OCI-LY3 (cell line): ENCODE measurements at regions not wholly inside any gene's neighbourhood (a gene's known extent, or its start where the extent isn't known, plus 50 kb on each side); places are given as distances from the start of the nearest gene placed in this dataset.

Experiments
- EZH2phosphoT487 ChIP-seq: fragments of 200-600 bp; shearing (Covaris generic); IDR thresholded peaks from 2 replicates; pipeline ENCODE4 v1.6.1; 2018; ENCODE audit warnings: antibody characterized with exemption, mixed run types, low read depth
- TF ChIP-seq, protein P1 (sequence below): fragments of 200-600, 300-600 bp; sonication (generic); IDR thresholded peaks from 2 replicates; pipeline ENCODE4 v1.5.1; 2014; ENCODE audit warnings: antibody characterized with exemption, low read length, low read depth

DNA sequence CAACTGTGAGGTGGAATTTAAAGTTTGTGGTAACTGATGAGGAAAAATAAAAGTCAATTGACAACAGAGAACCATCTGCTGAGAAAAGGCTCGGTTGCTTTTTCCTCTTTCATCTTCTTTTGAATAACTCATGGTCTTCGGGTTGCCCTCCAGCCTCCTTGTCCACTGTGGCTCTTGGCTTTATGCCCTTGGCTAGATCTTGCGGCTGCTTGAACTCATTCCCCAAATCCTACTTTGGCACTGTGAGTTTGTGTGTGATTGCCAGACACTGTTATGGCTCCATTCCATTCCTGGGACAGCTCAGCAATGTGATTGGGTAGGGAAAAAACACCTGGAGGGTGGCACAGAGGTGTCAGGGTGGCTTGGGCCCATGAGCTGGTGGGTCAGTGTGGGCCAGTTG lies 387.4 kb downstream of the DLEU7 start:
- TF ChIP-seq, protein P1, sequence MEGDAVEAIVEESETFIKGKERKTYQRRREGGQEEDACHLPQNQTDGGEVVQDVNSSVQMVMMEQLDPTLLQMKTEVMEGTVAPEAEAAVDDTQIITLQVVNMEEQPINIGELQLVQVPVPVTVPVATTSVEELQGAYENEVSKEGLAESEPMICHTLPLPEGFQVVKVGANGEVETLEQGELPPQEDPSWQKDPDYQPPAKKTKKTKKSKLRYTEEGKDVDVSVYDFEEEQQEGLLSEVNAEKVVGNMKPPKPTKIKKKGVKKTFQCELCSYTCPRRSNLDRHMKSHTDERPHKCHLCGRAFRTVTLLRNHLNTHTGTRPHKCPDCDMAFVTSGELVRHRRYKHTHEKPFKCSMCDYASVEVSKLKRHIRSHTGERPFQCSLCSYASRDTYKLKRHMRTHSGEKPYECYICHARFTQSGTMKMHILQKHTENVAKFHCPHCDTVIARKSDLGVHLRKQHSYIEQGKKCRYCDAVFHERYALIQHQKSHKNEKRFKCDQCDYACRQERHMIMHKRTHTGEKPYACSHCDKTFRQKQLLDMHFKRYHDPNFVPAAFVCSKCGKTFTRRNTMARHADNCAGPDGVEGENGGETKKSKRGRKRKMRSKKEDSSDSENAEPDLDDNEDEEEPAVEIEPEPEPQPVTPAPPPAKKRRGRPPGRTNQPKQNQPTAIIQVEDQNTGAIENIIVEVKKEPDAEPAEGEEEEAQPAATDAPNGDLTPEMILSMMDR: no peak
- no peak for TF ChIP-seq EZH2phosphoT487
